ENCODE measurements at regions not wholly inside any gene's neighbourhood (a gene's known extent, or its start where the extent isn't known, plus 50 kb on each side); places are given as distances from the start of the nearest gene placed in this dataset.
"Not testable (repeated sequence)": the region's sequence is repeated elsewhere in the genome, so short reads cannot be mapped to it uniquely, and the experiment has no call there.

DNA sequence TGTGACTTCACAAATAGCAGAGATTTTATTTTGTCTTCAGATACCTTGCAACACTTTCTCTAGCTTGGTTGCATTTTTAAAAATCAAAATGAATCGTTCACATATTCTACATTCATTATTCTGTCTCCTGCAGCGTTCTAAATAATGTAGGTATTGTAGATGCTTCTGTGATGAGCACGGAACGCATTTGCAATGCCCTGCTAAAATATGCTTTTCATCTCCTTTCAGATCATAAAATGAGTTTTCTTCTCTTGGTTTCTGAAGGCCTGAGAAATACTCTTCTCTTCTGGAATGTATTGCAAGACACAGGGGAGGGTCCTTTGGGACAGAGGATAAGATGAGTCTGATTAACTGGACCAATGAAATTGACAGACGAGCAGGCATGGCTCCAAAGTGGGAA lies 390.7 kb downstream of the PREX1 start:
- peaks cover 32% of the 10 kb centered on the region for H3K27me3 Mint-ChIP-seq (ENCODE audit: low read depth)
- ATAC-seq: no peak
- no peaks in the 10 kb centered on the region for H3K36me3 Mint-ChIP-seq (ENCODE audit: insufficient read depth)
- no peaks in the 10 kb centered on the region for H3K4me1 Mint-ChIP-seq (ENCODE audit: low read depth)
- peaks cover 7% of the 10 kb centered on the region for H3K9me3 Mint-ChIP-seq
- H3K4me3 Mint-ChIP-seq: no peak overlapping the region
- DNase-seq: no peak

DNA sequence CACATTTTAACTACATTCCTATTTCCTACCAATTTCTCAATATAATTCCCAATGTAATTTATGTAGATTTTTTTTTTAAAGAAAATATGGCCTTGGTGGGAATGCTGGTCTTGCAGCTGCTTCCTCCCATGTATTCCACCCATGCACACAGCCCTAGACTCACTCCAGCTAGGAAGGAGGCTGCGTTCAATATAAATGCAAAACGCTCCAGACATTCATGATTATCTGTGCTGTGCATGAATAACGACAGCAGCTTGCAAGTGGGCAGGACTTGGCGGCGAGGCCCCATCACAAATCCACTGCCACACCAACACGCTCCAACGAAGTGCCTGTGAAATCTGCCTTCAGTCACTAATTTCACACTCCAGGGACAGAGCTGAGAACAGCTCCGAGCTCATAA lies 391.2 kb downstream of the PREX1 start:
- not testable (repeated sequence) for H3K4me3 Mint-ChIP-seq; H3K4me1 Mint-ChIP-seq (ENCODE audit: low read depth); DNase-seq; H3K36me3 Mint-ChIP-seq (ENCODE audit: insufficient read depth); H3K9me3 Mint-ChIP-seq; ATAC-seq
- H3K27me3 Mint-ChIP-seq (ENCODE audit: low read depth): peaks cover 32% of the 10 kb centered on the region

DNA sequence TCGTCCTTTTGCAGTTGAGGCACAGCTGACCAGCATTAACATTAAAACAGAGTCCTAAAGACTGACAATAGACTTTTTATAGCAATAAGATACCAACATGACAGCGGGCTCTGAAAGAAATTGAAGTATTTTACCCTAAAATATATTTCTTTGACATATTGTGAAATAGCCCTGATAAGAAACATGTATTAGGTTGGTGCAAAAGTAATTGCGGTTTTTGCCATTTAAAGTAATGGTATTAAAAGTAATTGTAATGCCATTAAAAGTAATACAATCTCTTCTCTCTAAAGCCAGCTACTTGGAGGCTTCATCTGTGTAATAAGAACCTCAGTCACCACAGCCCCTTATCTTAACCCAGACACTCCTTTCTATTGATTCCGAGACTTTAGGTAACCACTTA lies 394.6 kb downstream of the PREX1 start:
- no peak for ATAC-seq
- no peak for DNase-seq
- peaks cover 11% of the 10 kb centered on the region for H3K9me3 Mint-ChIP-seq
- H3K36me3 Mint-ChIP-seq (ENCODE audit: insufficient read depth): no peaks in the 10 kb centered on the region
- H3K27me3 Mint-ChIP-seq (ENCODE audit: low read depth): peaks cover 10% of the 10 kb centered on the region
- H3K4me1 Mint-ChIP-seq (ENCODE audit: low read depth): peaks cover 10% of the 10 kb centered on the region
- no peak overlapping the region for H3K4me3 Mint-ChIP-seq

DNA sequence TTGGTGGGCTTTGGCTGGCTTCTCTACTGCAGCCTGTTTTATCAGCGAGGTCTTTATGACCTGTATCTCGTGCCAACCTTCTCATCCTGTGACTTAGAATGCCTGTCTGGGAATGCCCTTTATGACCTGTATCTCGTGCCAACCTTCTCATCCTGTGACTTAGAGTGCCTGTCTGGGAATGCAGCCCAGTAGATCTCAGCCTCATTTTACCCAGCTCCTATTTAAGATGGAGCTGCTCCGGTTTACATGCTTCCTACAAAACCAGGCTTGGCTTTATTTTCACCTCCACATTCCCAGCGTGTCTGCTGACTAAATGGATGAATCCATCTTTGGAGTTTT lies 395.3 kb downstream of the PREX1 start:
- ATAC-seq: no peak
- Mint-ChIP-seq H3K9me3 (peaks cover 9% of the 10 kb centered on the region), H3K4me1 (ENCODE audit: low read depth) (peaks cover 10% of the 10 kb centered on the region), H3K27me3 (ENCODE audit: low read depth) (peaks cover 8% of the 10 kb centered on the region), H3K4me3 (no peak overlapping the region), H3K36me3 (ENCODE audit: insufficient read depth) (no peaks in the 10 kb centered on the region)
- DNase-seq: no peak

DNA sequence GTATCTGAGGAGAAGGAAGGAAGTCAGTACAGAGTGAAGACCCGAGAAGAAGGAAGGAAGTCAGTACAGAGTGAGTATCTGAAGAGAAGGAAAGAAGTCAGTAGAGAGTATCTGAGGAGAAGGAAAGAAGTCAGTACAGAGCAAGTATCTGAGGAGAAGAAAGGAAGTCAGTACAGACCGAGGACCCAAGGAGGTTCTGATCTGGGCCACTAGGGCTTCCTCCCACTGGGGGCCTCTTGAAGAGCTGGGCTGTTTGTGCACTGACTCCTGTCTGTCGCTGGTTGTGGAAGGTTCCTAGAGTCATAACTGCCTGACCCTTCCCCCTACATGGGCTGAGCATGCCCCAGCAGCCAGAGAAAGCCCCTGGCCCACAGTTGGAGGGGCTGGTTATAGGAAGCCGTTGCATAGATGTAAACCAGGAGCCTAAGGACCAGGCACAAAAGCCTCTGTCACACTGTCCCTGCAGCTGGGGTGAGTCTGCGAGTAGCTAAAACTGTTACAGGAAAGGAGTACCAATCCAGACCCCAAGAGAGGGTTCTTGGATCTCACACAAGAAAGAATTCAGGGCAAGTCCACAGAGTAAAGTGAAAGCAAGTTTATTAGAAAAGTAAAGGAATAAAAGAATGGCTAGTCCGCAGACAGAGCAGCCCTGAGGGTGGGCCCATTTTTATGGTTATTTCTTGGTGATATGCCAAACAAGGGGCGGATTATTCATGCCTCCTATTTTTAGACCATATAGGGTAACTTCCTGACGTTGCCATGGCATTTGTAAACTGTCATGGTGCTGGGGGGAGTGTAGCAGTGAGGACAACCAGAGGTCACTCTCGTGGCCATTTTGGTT lies 395.9 kb downstream of the PREX1 start:
- Mint-ChIP-seq H3K4me3 (no peak overlapping the region), H3K36me3 (ENCODE audit: insufficient read depth) (no peaks in the 10 kb centered on the region), H3K4me1 (ENCODE audit: low read depth) (peaks cover 10% of the 10 kb centered on the region), H3K27me3 (ENCODE audit: low read depth) (peaks cover 2% of the 10 kb centered on the region), H3K9me3 (peaks cover 9% of the 10 kb centered on the region)
- ATAC-seq (no peak), DNase-seq (no peak)

DNA sequence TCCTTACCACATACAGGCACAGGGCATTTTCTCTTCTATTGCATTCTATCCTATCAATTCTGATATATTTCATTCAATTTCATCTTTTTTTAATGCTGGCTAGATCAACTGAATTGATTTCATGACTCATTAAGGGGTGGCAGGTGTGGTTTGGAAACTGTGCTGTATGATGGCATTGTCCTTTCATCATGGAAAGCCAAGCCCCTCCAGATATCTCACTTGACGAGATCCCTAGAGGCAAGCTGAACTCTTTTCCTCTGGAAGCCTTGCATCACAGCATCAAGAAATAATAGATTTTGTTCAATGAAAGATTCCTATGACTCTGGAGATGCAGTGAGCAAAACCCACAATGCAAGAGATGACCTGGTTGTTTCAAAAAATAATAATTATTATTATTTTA lies 401.2 kb downstream of the PREX1 start:
- H3K4me1 Mint-ChIP-seq (ENCODE audit: low read depth): peaks cover 6% of the 10 kb centered on the region
- ATAC-seq (no peak), DNase-seq (no peak)
- no peak overlapping the region for H3K4me3 Mint-ChIP-seq
- no peaks in the 10 kb centered on the region for H3K36me3 Mint-ChIP-seq (ENCODE audit: insufficient read depth)
- peaks cover 24% of the 10 kb centered on the region for H3K27me3 Mint-ChIP-seq (ENCODE audit: low read depth)
- H3K9me3 Mint-ChIP-seq: peaks cover 8% of the 10 kb centered on the region

DNA sequence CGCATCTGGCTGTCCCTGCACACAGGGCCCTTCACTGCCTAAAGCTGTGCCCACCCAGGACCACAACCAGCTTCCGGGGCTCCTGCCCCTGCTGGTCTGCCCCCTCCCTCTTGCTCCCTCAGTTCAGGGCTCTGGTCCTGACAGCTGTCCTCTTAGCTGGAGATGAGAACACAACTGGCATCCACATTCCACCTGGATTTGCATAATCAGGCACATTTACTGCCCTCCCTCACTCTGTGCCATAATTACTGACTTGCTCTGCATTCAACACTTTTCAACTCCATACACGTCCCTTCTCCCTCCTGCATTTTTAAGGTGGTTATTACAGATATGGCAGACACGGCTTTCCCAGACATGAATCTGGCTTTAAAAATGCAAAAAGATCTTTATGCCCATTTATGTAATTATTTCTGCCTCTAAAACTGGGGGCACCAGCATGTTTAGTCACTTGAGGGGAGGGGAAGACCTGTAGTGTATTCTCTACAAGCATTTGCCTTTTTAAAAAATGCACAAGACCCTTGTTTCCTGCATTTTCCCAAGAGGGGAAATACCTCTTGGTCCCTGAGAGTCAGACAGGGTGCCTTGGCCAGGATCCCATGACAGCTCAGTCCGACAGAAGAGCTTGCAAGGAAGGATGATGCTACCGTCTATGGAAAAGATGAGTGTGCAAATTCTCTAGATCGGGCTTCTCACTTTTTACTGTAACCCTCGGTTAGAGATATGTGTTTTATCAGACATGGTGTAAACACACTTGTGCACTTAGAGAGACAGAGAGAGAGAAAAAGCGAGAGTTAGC lies 401.8 kb downstream of the PREX1 start:
- DNase-seq (no peak), ATAC-seq (no peak)
- H3K27me3 Mint-ChIP-seq (ENCODE audit: low read depth): peaks cover 27% of the 10 kb centered on the region
- no peak overlapping the region for H3K4me3 Mint-ChIP-seq
- H3K36me3 Mint-ChIP-seq (ENCODE audit: insufficient read depth): no peaks in the 10 kb centered on the region
- H3K9me3 Mint-ChIP-seq: peaks cover 3% of the 10 kb centered on the region
- peaks cover 3% of the 10 kb centered on the region for H3K4me1 Mint-ChIP-seq (ENCODE audit: low read depth)

DNA sequence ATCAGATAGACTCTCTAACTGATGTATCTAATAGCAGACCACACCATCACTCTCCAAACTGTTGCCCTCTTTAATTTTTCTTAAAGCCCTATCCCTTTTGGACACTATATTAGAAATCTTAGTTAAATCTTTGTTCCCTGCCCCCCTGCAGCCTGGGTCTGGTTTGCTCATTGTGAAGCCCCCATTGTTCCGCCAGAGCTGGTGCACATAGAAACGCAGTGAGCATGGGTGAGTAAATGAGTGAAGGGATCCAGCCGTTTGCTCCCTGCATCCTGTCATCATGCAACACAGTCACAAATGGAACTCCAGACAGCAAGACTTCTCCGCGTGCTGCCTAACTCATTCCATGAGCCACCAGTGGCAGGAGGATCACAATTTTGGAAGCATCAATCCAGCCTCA lies 402.5 kb downstream of the PREX1 start:
- ATAC-seq: no peak
- Mint-ChIP-seq H3K9me3 (no peaks in the 10 kb centered on the region), H3K4me1 (ENCODE audit: low read depth) (no peaks in the 10 kb centered on the region), H3K4me3 (no peak overlapping the region), H3K36me3 (ENCODE audit: insufficient read depth) (no peaks in the 10 kb centered on the region), H3K27me3 (ENCODE audit: low read depth) (peaks cover 27% of the 10 kb centered on the region)
- no peak for DNase-seq

DNA sequence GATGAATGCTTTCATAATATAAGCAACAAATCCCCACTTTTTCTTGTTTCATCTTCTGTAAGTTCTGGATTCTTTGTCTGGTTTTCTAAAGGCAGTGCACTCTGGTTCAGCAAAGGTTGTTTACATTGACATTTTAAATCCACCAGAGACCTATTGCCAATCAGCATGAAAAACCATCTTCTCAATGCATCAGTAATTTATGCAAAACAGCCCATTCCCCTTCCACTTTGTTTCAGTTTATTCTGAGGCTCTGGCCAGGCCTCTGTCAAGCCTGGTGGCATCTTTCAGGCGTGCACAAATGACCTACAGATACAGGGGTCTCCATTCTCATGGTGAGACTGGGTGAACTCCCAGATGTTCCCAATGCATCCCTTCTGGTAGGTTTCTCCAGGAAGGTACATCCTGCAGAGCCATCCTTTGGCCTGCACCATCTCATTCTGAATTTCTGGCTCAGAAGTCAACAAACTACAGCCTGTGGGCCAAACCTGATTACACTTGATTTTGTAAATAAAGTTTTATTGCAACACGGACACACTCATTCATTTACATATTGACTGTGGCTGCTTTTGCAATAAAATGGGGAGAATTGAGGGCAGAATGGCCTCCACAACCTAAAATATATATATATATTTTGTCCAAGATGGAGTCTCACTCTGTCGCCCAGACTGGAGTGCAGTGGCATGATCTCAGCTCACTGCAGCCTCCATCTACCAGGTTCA lies 405.4 kb downstream of the PREX1 start:
- no peaks in the 10 kb centered on the region for H3K9me3 Mint-ChIP-seq
- H3K36me3 Mint-ChIP-seq (ENCODE audit: insufficient read depth): no peaks in the 10 kb centered on the region
- peaks cover 29% of the 10 kb centered on the region for H3K27me3 Mint-ChIP-seq (ENCODE audit: low read depth)
- H3K4me1 Mint-ChIP-seq (ENCODE audit: low read depth): no peaks in the 10 kb centered on the region
- DNase-seq (no peak), ATAC-seq (no peak)
- H3K4me3 Mint-ChIP-seq: no peak overlapping the region

DNA sequence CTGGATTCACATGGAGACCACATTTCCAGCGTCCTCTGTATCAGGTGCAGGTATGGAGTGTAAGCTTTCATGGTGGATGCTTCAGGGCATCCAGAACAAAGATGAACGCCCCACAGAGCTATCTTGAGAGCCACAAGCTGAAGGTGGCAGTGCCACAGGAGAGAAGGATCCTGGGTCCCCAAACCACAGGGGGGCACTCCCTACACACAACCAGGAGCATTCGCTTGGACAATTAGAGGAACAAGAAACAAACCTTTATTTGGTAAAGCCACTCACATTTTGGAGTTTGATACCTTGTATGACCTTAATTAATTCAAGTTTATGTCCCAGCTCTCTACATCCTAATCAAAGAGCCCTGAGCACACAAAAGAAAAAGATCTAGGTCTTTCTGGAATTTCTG lies 406.3 kb downstream of the PREX1 start:
- no peaks in the 10 kb centered on the region for H3K36me3 Mint-ChIP-seq (ENCODE audit: insufficient read depth)
- H3K27me3 Mint-ChIP-seq (ENCODE audit: low read depth): peaks cover 34% of the 10 kb centered on the region
- no peak overlapping the region for H3K4me3 Mint-ChIP-seq
- H3K9me3 Mint-ChIP-seq: no peaks in the 10 kb centered on the region
- H3K4me1 Mint-ChIP-seq (ENCODE audit: low read depth): no peaks in the 10 kb centered on the region
- ATAC-seq: no peak
- no peak for DNase-seq

DNA sequence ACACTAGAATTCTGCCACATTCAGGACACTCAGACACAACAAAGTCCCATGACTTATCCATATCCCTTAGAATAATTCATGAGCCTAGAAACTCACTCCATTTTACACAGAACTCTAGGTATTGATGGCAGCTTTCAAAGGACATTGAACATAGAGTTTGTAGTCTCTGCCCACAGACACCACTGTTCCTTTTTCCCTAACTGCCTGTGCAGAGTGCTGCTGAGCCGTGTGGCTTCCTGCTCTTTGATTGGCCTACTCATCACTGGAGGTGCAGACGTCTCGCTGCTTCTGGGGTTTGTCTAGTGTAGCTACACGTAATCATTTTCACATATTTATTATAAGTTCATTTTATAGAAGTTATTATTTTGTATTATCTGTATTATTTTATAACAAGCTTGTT lies 407.6 kb downstream of the PREX1 start:
- H3K4me1 Mint-ChIP-seq (ENCODE audit: low read depth): no peaks in the 10 kb centered on the region
- no peak for DNase-seq
- no peaks in the 10 kb centered on the region for H3K36me3 Mint-ChIP-seq (ENCODE audit: insufficient read depth)
- H3K4me3 Mint-ChIP-seq: no peak overlapping the region
- no peak for ATAC-seq
- H3K9me3 Mint-ChIP-seq: no peaks in the 10 kb centered on the region
- H3K27me3 Mint-ChIP-seq (ENCODE audit: low read depth): peaks cover 23% of the 10 kb centered on the region

DNA sequence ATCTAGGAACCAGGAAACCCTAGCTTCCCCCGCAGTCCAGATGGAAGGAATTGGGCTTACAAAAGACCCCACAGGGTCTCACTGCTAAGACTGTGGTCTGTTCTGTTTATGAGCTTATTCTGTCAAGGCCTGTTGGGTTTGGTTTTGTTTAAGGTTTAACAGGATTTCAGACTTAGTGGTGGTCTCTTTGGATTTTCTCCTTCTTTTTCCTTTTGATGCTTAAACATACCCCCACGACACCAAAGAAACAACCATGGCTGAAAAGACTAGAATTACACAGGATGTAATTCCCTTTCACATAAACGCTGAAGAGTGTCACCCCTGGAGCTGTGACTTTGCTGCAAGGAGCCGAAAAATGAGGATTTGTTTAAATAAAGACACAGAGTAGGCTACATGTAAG lies 408.6 kb downstream of the PREX1 start:
- Mint-ChIP-seq H3K4me1 (ENCODE audit: low read depth) (no peaks in the 10 kb centered on the region), H3K9me3 (no peaks in the 10 kb centered on the region), H3K36me3 (ENCODE audit: insufficient read depth) (no peaks in the 10 kb centered on the region), H3K4me3 (no peak overlapping the region), H3K27me3 (ENCODE audit: low read depth) (peaks cover 17% of the 10 kb centered on the region)
- ATAC-seq (no peak), DNase-seq (no peak)

DNA sequence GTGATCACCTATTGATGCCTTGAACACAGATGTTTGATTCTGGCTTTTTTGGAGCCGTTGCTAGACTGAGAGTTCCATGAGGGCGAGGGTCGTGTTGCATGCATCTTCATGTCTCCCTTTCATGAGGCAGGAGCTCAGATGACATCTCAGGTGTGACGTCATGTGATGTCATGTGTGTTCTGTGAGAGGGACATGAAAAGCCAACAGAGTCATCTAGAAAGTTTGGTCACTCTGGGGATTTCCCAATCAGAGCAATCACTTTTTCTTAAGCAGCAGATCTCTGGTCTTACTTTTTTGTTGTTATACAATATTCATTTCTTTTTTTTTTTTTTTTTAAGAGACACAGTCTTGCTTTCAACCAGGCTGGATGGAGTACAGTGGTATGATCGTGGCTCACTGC lies 411.8 kb downstream of the PREX1 start:
- Mint-ChIP-seq H3K4me3 (no peak overlapping the region), H3K4me1 (ENCODE audit: low read depth) (no peaks in the 10 kb centered on the region), H3K27me3 (ENCODE audit: low read depth) (peaks cover 13% of the 10 kb centered on the region), H3K36me3 (ENCODE audit: insufficient read depth) (no peaks in the 10 kb centered on the region), H3K9me3 (no peaks in the 10 kb centered on the region)
- ATAC-seq (peak in 1 of 2 donors; percentile 21), DNase-seq (no peak)

DNA sequence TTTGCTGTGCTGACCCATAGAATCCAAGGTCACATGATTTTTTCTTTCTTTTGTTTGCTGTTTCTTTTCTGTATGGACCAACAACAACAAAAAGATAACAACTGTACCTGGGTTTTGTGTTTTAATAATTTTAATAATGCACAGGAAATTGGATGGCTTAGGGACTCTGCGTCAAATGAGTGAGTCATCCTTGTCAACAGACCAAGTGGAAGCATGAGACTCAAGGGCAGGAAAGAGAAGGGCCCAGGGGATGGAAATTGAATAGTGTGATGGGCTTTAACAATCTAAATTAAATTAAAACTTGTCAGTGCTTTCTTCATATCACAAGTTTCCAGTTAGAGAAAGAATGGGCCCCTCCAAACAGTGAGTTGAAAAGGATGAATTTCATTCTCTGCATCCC lies 413.0 kb downstream of the PREX1 start:
- Mint-ChIP-seq H3K4me1 (ENCODE audit: low read depth) (no peaks in the 10 kb centered on the region), H3K27me3 (ENCODE audit: low read depth) (peaks cover 13% of the 10 kb centered on the region), H3K9me3 (no peaks in the 10 kb centered on the region), H3K36me3 (ENCODE audit: insufficient read depth) (no peaks in the 10 kb centered on the region), H3K4me3 (no peak overlapping the region)
- DNase-seq (no peak), ATAC-seq (no peak)
